OCI-LY1 (cell line): ENCODE measurements at regions not wholly inside any gene's neighbourhood (a gene's known extent, or its start where the extent isn't known, plus 50 kb on each side); places are given as distances from the start of the nearest gene placed in this dataset.

Source experiments
- H2AFZ ChIP-seq: fragments of 200-600 bp; sonication (generic), shearing (Covaris generic); 2 replicates; pipeline ENCODE4 v1.6.0; 2014; ENCODE audit warnings: antibody characterized with exemption, mild to moderate bottlenecking, low read length
- H3F3A ChIP-seq: fragments of 200-600 bp; sonication (generic), shearing (Covaris generic); 2 replicates; pipeline ENCODE4 v1.6.0; 2014; ENCODE audit warnings: mild to moderate bottlenecking, antibody characterized with exemption, low read length, moderate library complexity; ENCODE audit not compliant: insufficient read depth
- H3K27ac ChIP-seq: fragments of 200-600 bp; sonication (generic); 2 replicates; pipeline ENCODE4 v1.5.1; 2014; ENCODE audit warnings: low read length, mixed run types, mild to moderate bottlenecking, low read depth; ENCODE audit not compliant: poor library complexity, severe bottlenecking
- H3K27me3 ChIP-seq: fragments of 200-600 bp; sonication (generic); 2 replicates; pipeline ENCODE4 v1.6.0; 2014; ENCODE audit warnings: antibody characterized with exemption, mild to moderate bottlenecking, low read length, moderate library complexity; ENCODE audit not compliant: insufficient read depth
- H3K36me3 ChIP-seq: fragments of 200-600 bp; sonication (generic); 2 replicates; pipeline ENCODE4 v1.6.1; 2014; ENCODE audit warnings: mild to moderate bottlenecking, antibody characterized with exemption, low read length, moderate library complexity, mixed read lengths; ENCODE audit not compliant: insufficient read depth
- H3K4me1 ChIP-seq: fragments of 200-600 bp; sonication (generic); 2 replicates; pipeline ENCODE4 v1.5.1; 2014; ENCODE audit warnings: mild to moderate bottlenecking, low read length, moderate library complexity; ENCODE audit not compliant: insufficient read depth, severe bottlenecking
- H3K4me2 ChIP-seq: fragments of 200-600 bp; sonication (generic), shearing (Covaris generic); 2 replicates; pipeline ENCODE4 v1.6.1; 2014; ENCODE audit warnings: low read length
- H3K4me3 ChIP-seq: fragments of 200-600 bp; sonication (generic); 2 replicates; pipeline ENCODE4 v1.5.1; 2014; ENCODE audit warnings: low read length, low read depth, mild to moderate bottlenecking, mixed read lengths; ENCODE audit not compliant: poor library complexity, severe bottlenecking
- H3K79me2 ChIP-seq: fragments of 200-600 bp; shearing (Covaris generic); 2 replicates; pipeline ENCODE4 v1.6.1; 2016; ENCODE audit warnings: mixed run types, low read length, mixed read lengths; ENCODE audit not compliant: insufficient read depth
- H3K9ac ChIP-seq: fragments of 200-600 bp; sonication (generic), shearing (Covaris generic); 2 replicates; pipeline ENCODE4 v1.6.1; 2014; ENCODE audit warnings: mild to moderate bottlenecking, low read length, mixed read lengths
- H3K9me2 ChIP-seq: fragments of 200-600 bp; sonication (generic), shearing (Covaris generic); 2 replicates; pipeline ENCODE4 v1.6.1; 2014; ENCODE audit warnings: low read depth, mild to moderate bottlenecking, low read length, mixed read lengths
- H3K9me3 ChIP-seq: fragments of 200-600 bp; shearing (Covaris generic); 2 replicates; pipeline ENCODE4 v1.6.1; 2014; ENCODE audit warnings: low read length, mixed read lengths
- H4K20me1 ChIP-seq: fragments of 200-600 bp; sonication (generic), shearing (Covaris generic); 2 replicates; pipeline ENCODE4 v1.6.0; 2016; ENCODE audit warnings: mild to moderate bottlenecking, low read length; ENCODE audit not compliant: insufficient read depth
- CTCF ChIP-seq: fragments of 200-600 bp; sonication (generic), shearing (Covaris generic); IDR thresholded peaks from 2 replicates; pipeline ENCODE4 v1.5.1; 2017; ENCODE audit warnings: mild to moderate bottlenecking, antibody characterized with exemption, low read length, moderate library complexity, mixed read lengths
- EZH2 ChIP-seq: fragments of 200-600 bp; sonication (generic), shearing (Covaris generic); IDR thresholded peaks from 2 replicates; pipeline ENCODE4 v1.8.0; 2017; ENCODE audit warnings: borderline replicate concordance, mixed run types, mild to moderate bottlenecking, antibody characterized with exemption, low read length, moderate library complexity, mixed read lengths

- H3K36me3 ChIP-seq = no peaks in the 10 kb centered on the region
- H3K4me1 ChIP-seq = no peaks in the 10 kb centered on the region
- no peak overlapping the region for H3K9ac ChIP-seq
- no peak overlapping the region for H3K27ac ChIP-seq
- H3K9me2 ChIP-seq = no peaks in the 10 kb centered on the region
- TF ChIP-seq EZH2 (no peak), CTCF (no peak)
- no peaks in the 10 kb centered on the region for H3K27me3 ChIP-seq
- H3K4me3 ChIP-seq = no peak overlapping the region
- no peaks in the 10 kb centered on the region for H3K79me2 ChIP-seq
- no peak overlapping the region for H3K4me2 ChIP-seq
- H2AFZ ChIP-seq = no peak overlapping the region
- H3K9me3 ChIP-seq = no peaks in the 10 kb centered on the region
- no peaks in the 10 kb centered on the region for H4K20me1 ChIP-seq
- H3F3A ChIP-seq = no peaks in the 10 kb centered on the region
Measured at GRCh38 chr21:18545908-18546307, 142.3 kb upstream of the TMPRSS15 start.

- Histone ChIP-seq H3K79me2 (no peaks in the 10 kb centered on the region), H4K20me1 (no peaks in the 10 kb centered on the region), H3K4me1 (no peaks in the 10 kb centered on the region), H2AFZ (no peak overlapping the region), H3K27me3 (no peaks in the 10 kb centered on the region; the same call in 1 of the 2 replicates), H3K9me3 (no peaks in the 10 kb centered on the region), H3K4me2 (no peak overlapping the region), H3K9me2 (no peaks in the 10 kb centered on the region), H3K9ac (no peak overlapping the region), H3K4me3 (no peak overlapping the region), H3F3A (no peaks in the 10 kb centered on the region), H3K36me3 (no peaks in the 10 kb centered on the region), H3K27ac (no peak overlapping the region)
- TF ChIP-seq CTCF = no peak
- TF ChIP-seq EZH2 = no peak
Measured at GRCh38 chr21:18547347-18547746, 143.8 kb upstream of the TMPRSS15 start.

- H3F3A ChIP-seq = no peaks in the 10 kb centered on the region
- no peaks in the 10 kb centered on the region for H3K4me1 ChIP-seq
- no peaks in the 10 kb centered on the region for H3K9me2 ChIP-seq
- no peaks in the 10 kb centered on the region; the same call in 1 of the 2 replicates for H3K27me3 ChIP-seq
- no peak overlapping the region for H2AFZ ChIP-seq
- no peaks in the 10 kb centered on the region for H3K9me3 ChIP-seq
- no peaks in the 10 kb centered on the region for H3K79me2 ChIP-seq
- H3K4me3 ChIP-seq = no peak overlapping the region
- no peak overlapping the region for H3K4me2 ChIP-seq
- H3K36me3 ChIP-seq = no peaks in the 10 kb centered on the region
- no peak overlapping the region for H3K27ac ChIP-seq
- TF ChIP-seq CTCF (no peak), EZH2 (no peak)
- no peaks in the 10 kb centered on the region for H4K20me1 ChIP-seq
- no peak overlapping the region for H3K9ac ChIP-seq
Measured at GRCh38 chr21:18548249-18548648, 144.7 kb upstream of the TMPRSS15 start.
